ENCODE measurements at regions not wholly inside any gene's neighbourhood (a gene's known extent, or its start where the extent isn't known, plus 50 kb on each side); places are given as distances from the start of the nearest gene placed in this dataset.

DNA sequence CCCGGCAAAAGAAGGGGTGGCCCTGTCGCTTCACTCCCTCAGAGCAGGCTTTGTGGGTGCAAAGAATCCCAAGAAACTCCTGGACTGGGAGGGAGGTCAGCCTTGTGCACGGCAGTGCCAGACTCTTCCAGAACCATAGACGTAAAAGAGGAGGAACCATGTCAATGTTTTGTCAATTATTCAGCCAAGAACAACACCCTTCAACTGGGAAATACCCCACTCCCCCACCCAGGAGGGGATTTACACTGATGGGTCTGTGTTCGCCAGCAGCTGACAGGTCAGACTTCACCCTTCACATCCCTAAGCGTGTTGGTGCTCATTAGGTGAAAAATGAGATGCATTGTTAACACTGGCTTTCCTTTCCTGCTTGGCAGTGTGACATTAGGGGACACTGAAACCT is 116.8 kb upstream of the BMPER start:
- TF ChIP-seq POLR2A (IDR thresholded peaks at IDR 0.05) (no peak), CTCF (IDR thresholded peaks at IDR 0.05) (no peak)

Measured in esophagus squamous epithelium (tissue), 4 donors.